ENCODE measurements at regions not wholly inside any gene's neighbourhood (a gene's known extent, or its start where the extent isn't known, plus 50 kb on each side); places are given as distances from the start of the nearest gene placed in this dataset.

GRCh38 chr17:55898195-55898594 is 147.3 kb downstream of the PCTP start:
- POLR2A ChIA-PET, result no interaction called here
- peaks cover 0 to 4% of the 10 kb centered on the region in 2 experiments for H3K27me3 ChIP-seq (replicated peaks in 1 of 2; ENCODE audit: control insufficient read depth in 2 of 2, extremely low read depth in 1 of 2, insufficient read depth in 2 of 2, low read length in 1 of 2)
- H3K9me3 ChIP-seq, result no peaks in the 10 kb centered on the region
- CTCF ChIA-PET, result no interaction called here
- ATAC-seq (replicated peaks in 1 of 4) (no peak), DNase-seq (no peak)
- Mint-ChIP-seq H3K4me1 (peaks cover 5 to 11% (median 5%) of the 10 kb centered on the region in 3 donors), H3K27me3 (peaks cover 0 to 12% of the 10 kb centered on the region in 2 donors), H3K4me3 (no peak overlapping the region), H3K36me3 (no peaks in the 10 kb centered on the region), H3K27ac (no peak overlapping the region), H3K9me3 (no peaks in the 10 kb centered on the region)
- WGBS (ENCODE audit: insufficient coverage), result no CpG with 5 or more reads among the region's 1 CpG
- H3K27ac ChIP-seq (ENCODE audit: low read length), result no peak overlapping the region
- no peak overlapping the region for H3K4me3 ChIP-seq (ENCODE audit: control insufficient read depth in 1 of 2, extremely low read depth in 1 of 2, low read length in 1 of 2)
- H3K4me1 ChIP-seq (ENCODE audit: control insufficient read depth in 1 of 2, extremely low read depth in 1 of 2, insufficient read depth in 2 of 2, low read length in 2 of 2), result peaks cover 0 to 10% of the 10 kb centered on the region in 2 experiments
- H3K36me3 ChIP-seq (ENCODE audit: control insufficient read depth in 2 of 2, extremely low read depth in 1 of 2, insufficient read depth in 1 of 2, low read length in 1 of 2), result no peaks in the 10 kb centered on the region

GRCh38 chr17:55900188-55900587 is 149.3 kb downstream of the PCTP start:
- no peaks in the 10 kb centered on the region for H3K9me3 Mint-ChIP-seq
- H3K27me3 ChIP-seq (replicated peaks in 1 of 2; ENCODE audit: control insufficient read depth in 2 of 2, extremely low read depth in 1 of 2, insufficient read depth in 2 of 2, low read length in 1 of 2), result peaks cover 0 to 4% of the 10 kb centered on the region in 2 experiments
- H3K4me1 Mint-ChIP-seq, result peaks cover 3 to 10% (median 3%) of the 10 kb centered on the region in 3 donors
- ChIA-PET POLR2A (no interaction called here), CTCF (interaction anchor here in 1 of 2 donors (0.5 kb wide), 1 partner anchor 571 kb away, joined by 10 read pairs; no protein-coding TSS in a partner anchor)
- no peak overlapping the region for H3K4me3 ChIP-seq (ENCODE audit: control insufficient read depth in 1 of 2, extremely low read depth in 1 of 2, low read length in 1 of 2)
- H3K27me3 Mint-ChIP-seq, result peaks cover 0 to 12% of the 10 kb centered on the region in 2 donors
- H3K4me1 ChIP-seq (ENCODE audit: control insufficient read depth in 1 of 2, extremely low read depth in 1 of 2, insufficient read depth in 2 of 2, low read length in 2 of 2), result peaks cover 0 to 5% of the 10 kb centered on the region in 2 experiments
- no peak for ATAC-seq (replicated peaks in 1 of 4)
- H3K36me3 Mint-ChIP-seq, result no peaks in the 10 kb centered on the region
- no peak overlapping the region for H3K27ac ChIP-seq (ENCODE audit: low read length)
- H3K36me3 ChIP-seq (ENCODE audit: control insufficient read depth in 2 of 2, extremely low read depth in 1 of 2, insufficient read depth in 1 of 2, low read length in 1 of 2), result no peaks in the 10 kb centered on the region
- H3K9me3 ChIP-seq, result no peaks in the 10 kb centered on the region
- no peak for DNase-seq
- no peak overlapping the region for H3K4me3 Mint-ChIP-seq
- no peak overlapping the region for H3K27ac Mint-ChIP-seq

GRCh38 chr17:55903028-55903690 is 152.3 kb downstream of the PCTP start:
- no peak for ATAC-seq (replicated peaks in 1 of 4)
- ChIA-PET CTCF (no interaction called here), POLR2A (no interaction called here)
- no peaks in the 10 kb centered on the region for H3K36me3 Mint-ChIP-seq
- peaks cover 0 to 7% of the 10 kb centered on the region in 2 donors for H3K27me3 Mint-ChIP-seq
- Histone ChIP-seq H3K27ac (ENCODE audit: low read length) (no peak overlapping the region), H3K36me3 (ENCODE audit: control insufficient read depth in 2 of 2, extremely low read depth in 1 of 2, insufficient read depth in 1 of 2, low read length in 1 of 2) (no peaks in the 10 kb centered on the region), H3K4me1 (ENCODE audit: control insufficient read depth in 1 of 2, extremely low read depth in 1 of 2, insufficient read depth in 2 of 2, low read length in 2 of 2) (no peaks in the 10 kb centered on the region), H3K9me3 (no peaks in the 10 kb centered on the region), H3K27me3 (replicated peaks in 1 of 2; ENCODE audit: control insufficient read depth in 2 of 2, extremely low read depth in 1 of 2, insufficient read depth in 2 of 2, low read length in 1 of 2) (peaks cover 0 to 4% of the 10 kb centered on the region in 2 experiments), H3K4me3 (ENCODE audit: control insufficient read depth in 1 of 2, extremely low read depth in 1 of 2, low read length in 1 of 2) (no peak overlapping the region)
- DNase-seq, result no peak
- no peak overlapping the region for H3K4me3 Mint-ChIP-seq
- no CpG with 5 or more reads among the region's 2 CpGs for WGBS (ENCODE audit: insufficient coverage)
- H3K4me1 Mint-ChIP-seq, result no peaks in the 10 kb centered on the region
- no peak overlapping the region for H3K27ac Mint-ChIP-seq
- H3K9me3 Mint-ChIP-seq, result peaks cover 0 to 3% (median 0%) of the 10 kb centered on the region in 3 donors

GRCh38 chr17:55909776-55910175 is 158.9 kb downstream of the PCTP start:
- WGBS (ENCODE audit: insufficient coverage), result 88% methylated on average over 5 of the region's 5 CpGs
- POLR2A ChIA-PET, result no interaction called here

GRCh38 chr17:55911186-55911585 is 160.3 kb downstream of the PCTP start:
- Histone ChIP-seq H3K27ac (ENCODE audit: low read length) (no peak overlapping the region), H3K4me1 (ENCODE audit: control insufficient read depth in 1 of 2, extremely low read depth in 1 of 2, insufficient read depth in 2 of 2, low read length in 2 of 2) (no peaks in the 10 kb centered on the region), H3K27me3 (replicated peaks in 1 of 2; ENCODE audit: control insufficient read depth in 2 of 2, extremely low read depth in 1 of 2, insufficient read depth in 2 of 2, low read length in 1 of 2) (peaks cover 0 to 25% of the 10 kb centered on the region in 2 experiments), H3K4me3 (ENCODE audit: control insufficient read depth in 1 of 2, extremely low read depth in 1 of 2, low read length in 1 of 2) (no peak overlapping the region), H3K9me3 (no peaks in the 10 kb centered on the region), H3K36me3 (ENCODE audit: control insufficient read depth in 2 of 2, extremely low read depth in 1 of 2, insufficient read depth in 1 of 2, low read length in 1 of 2) (no peaks in the 10 kb centered on the region)
- ATAC-seq (replicated peaks in 1 of 4), result no peak
- H3K4me1 Mint-ChIP-seq, result no peaks in the 10 kb centered on the region
- no peaks in the 10 kb centered on the region for H3K36me3 Mint-ChIP-seq
- peaks cover 7 to 14% of the 10 kb centered on the region in 2 donors for H3K27me3 Mint-ChIP-seq
- no peak for DNase-seq
- ChIA-PET CTCF (no interaction called here), POLR2A (no interaction called here)
- WGBS (ENCODE audit: insufficient coverage), result 72% methylated on average over 3 of the region's 4 CpGs
- H3K9me3 Mint-ChIP-seq, result peaks cover 0 to 3% (median 0%) of the 10 kb centered on the region in 3 donors
- H3K27ac Mint-ChIP-seq, result no peak overlapping the region
- no peak overlapping the region for H3K4me3 Mint-ChIP-seq

More at GRCh38 chr17:55909776-55910175, 158.9 kb downstream of the PCTP start:
- CTCF ChIA-PET, result no interaction called here
- H3K9me3 Mint-ChIP-seq, result peaks cover 0 to 3% (median 0%) of the 10 kb centered on the region in 3 donors
- no peaks in the 10 kb centered on the region for H3K4me1 Mint-ChIP-seq
- Histone ChIP-seq H3K9me3 (no peaks in the 10 kb centered on the region), H3K4me1 (ENCODE audit: control insufficient read depth in 1 of 2, extremely low read depth in 1 of 2, insufficient read depth in 2 of 2, low read length in 2 of 2) (no peaks in the 10 kb centered on the region), H3K27ac (ENCODE audit: low read length) (no peak overlapping the region), H3K36me3 (ENCODE audit: control insufficient read depth in 2 of 2, extremely low read depth in 1 of 2, insufficient read depth in 1 of 2, low read length in 1 of 2) (no peaks in the 10 kb centered on the region), H3K27me3 (replicated peaks in 1 of 2; ENCODE audit: control insufficient read depth in 2 of 2, extremely low read depth in 1 of 2, insufficient read depth in 2 of 2, low read length in 1 of 2) (peaks cover 0 to 25% of the 10 kb centered on the region in 2 experiments), H3K4me3 (ENCODE audit: control insufficient read depth in 1 of 2, extremely low read depth in 1 of 2, low read length in 1 of 2) (no peak overlapping the region)
- no peaks in the 10 kb centered on the region for H3K36me3 Mint-ChIP-seq
- DNase-seq, result no peak
- H3K4me3 Mint-ChIP-seq, result no peak overlapping the region
- ATAC-seq (replicated peaks in 1 of 4), result no peak
- H3K27me3 Mint-ChIP-seq, result peaks cover 7 to 9% of the 10 kb centered on the region in 2 donors
- H3K27ac Mint-ChIP-seq, result no peak overlapping the region

GRCh38 chr17:55925440-55925839 is 174.6 kb downstream of the PCTP start:
- Mint-ChIP-seq H3K4me3 (no peak overlapping the region), H3K9me3 (peaks cover 0 to 8% (median 8%) of the 10 kb centered on the region in 3 donors)
- no peak for ATAC-seq (replicated peaks in 1 of 4)

More at GRCh38 chr17:55925440-55925839, 174.6 kb downstream of the PCTP start:
- Mint-ChIP-seq H3K36me3 (no peaks in the 10 kb centered on the region), H3K27ac (peak overlapping the region in 1 of 2 donors; percentile 47), H3K4me1 (peaks cover 7 to 21% (median 8%) of the 10 kb centered on the region in 3 donors), H3K27me3 (peaks cover 0 to 6% of the 10 kb centered on the region in 2 donors)
- Histone ChIP-seq H3K27me3 (replicated peaks in 1 of 2; ENCODE audit: control insufficient read depth in 2 of 2, extremely low read depth in 1 of 2, insufficient read depth in 2 of 2, low read length in 1 of 2) (no peaks in the 10 kb centered on the region), H3K27ac (ENCODE audit: low read length) (no peak overlapping the region), H3K9me3 (no peaks in the 10 kb centered on the region), H3K4me3 (ENCODE audit: control insufficient read depth in 1 of 2, extremely low read depth in 1 of 2, low read length in 1 of 2) (no peak overlapping the region), H3K4me1 (ENCODE audit: control insufficient read depth in 1 of 2, extremely low read depth in 1 of 2, insufficient read depth in 2 of 2, low read length in 2 of 2) (peaks cover 0 to 10% of the 10 kb centered on the region in 2 experiments), H3K36me3 (ENCODE audit: control insufficient read depth in 2 of 2, extremely low read depth in 1 of 2, insufficient read depth in 1 of 2, low read length in 1 of 2) (no peaks in the 10 kb centered on the region)
- ChIA-PET POLR2A (no interaction called here), CTCF (no interaction called here)
- DNase-seq, result no peak
- no CpG with 5 or more reads among the region's 1 CpG for WGBS (ENCODE audit: insufficient coverage)
